GM19372 (cell line): ENCODE measurements at regions not wholly inside any gene's neighbourhood (a gene's known extent, or its start where the extent isn't known, plus 50 kb on each side); places are given as distances from the start of the nearest gene placed in this dataset.
"Not testable (repeated sequence)": the region's sequence is repeated elsewhere in the genome, so short reads cannot be mapped to it uniquely, and the experiment has no call there.

ENCODE experiments used
- ATAC-seq: cut with Tn5 transposase; IDR thresholded peaks from one replicate; pipeline ENCODE4 v1.9.1; 2021; ENCODE audit warnings: mild to moderate bottlenecking, low read depth, moderate library complexity; ENCODE audit not compliant: unreplicated experiment

DNA sequence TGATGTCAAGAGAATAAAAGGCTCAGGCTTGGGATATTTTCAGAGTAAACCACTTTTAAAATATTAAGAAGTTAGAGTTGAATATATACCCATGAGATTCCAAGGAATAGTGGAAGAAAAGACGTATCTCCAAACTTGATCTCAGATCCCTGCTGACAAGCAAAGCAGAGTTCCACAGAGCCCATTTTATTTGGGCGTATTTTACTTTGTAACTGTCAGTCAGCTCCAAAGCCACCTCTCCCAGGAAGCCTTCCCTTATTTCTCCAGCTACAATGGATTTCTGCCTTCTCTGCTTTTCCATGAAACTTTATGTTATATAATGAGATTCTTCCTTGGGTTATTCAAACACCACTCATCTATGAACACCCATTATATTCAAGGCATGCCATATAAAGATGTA is 295.7 kb downstream of the FZD1 start:
- no peak for ATAC-seq

DNA sequence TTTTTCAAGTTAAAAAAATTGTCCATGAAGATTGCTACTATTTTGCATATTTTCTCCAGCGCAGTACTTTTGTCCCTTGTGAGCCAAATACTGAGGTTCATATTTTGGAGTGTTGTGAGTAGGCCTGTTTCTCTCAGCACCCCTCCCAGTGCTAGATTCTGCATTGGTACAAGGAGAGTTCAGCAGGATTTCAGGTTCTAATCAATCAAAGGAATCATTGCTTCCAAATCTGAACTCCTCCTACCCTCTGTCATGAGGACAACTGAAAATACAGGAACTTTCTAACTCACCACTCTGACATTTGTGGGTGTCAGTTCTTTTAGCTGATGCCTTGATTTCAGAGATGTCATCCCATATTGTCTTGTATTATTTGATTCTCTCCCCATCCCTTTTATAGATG is 299.9 kb downstream of the FZD1 start:
- ATAC-seq, result no peak

- no peak for ATAC-seq
These were observed 300.3 kb downstream of the FZD1 start for GRCh38 chr7:91564541-91564940.

DNA sequence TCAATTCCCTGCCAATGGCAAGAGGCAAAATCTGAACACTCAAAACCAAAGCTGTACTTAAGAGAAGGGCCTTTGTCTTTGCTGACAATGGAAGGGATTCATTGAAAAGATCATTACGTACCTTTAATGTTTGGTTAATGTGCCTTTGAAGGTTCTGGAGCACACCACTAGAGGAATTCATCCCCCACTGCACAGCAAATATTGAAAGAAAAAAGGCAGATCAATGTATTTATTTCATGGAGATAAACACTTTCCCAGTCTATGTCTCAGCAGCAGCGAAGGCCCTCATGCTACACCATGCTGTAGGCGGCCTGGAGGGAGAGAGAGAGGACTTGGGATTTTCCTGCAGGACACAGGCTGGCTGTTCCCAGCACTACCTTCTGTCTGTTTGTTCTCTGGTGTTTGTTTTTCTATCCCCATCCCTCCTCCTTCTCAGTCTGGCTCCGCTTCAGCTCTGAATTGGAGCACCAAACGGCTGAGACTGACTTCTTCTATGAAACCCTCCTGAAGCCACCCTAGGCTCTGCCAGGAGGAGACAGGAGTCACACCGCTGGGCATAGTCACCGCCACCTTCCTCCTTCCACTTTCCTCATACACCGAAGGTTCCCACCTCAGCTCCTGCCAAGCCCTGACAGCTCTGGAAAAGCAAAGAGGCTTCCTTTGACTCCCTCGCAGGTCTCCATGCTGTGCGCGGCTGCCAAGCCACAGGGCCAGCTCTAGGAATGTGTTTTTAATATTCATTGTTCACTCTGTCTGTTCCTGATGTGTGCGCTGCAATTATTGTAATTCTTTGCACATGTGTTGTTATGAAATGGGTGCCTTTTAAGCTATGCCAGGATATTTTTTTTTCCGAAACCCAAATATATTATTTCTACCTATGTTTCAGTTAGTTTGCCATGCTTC is 301.5 kb downstream of the FZD1 start:
- no peak for ATAC-seq

DNA sequence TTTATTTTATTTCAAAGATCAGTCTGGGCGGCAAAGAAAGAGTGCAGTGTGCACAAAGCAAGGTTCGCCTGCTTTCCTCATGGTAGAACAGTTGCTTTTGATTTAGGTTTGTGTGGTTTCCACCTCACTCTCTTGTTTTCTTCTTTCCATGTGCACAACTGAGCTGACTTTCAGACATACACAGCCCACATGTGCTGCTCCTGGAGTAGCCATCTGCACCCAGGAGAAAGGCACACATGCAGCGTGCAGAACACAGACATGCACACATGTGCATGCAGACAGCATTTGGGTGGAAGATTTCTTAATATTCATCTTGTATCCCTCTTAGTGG is 302.1 kb downstream of the FZD1 start:
- no peak for ATAC-seq

- ATAC-seq, result no peak
These were observed 303.1 kb downstream of the FZD1 start for GRCh38 chr7:91567081-91568012.

- ATAC-seq, result no peak
These were observed 303.9 kb downstream of the FZD1 start for GRCh38 chr7:91568138-91568537.

- ATAC-seq, result no peak
These were observed 305.7 kb downstream of the FZD1 start for GRCh38 chr7:91569728-91570457.

- ATAC-seq, result no peak
These were observed 306.3 kb downstream of the FZD1 start for GRCh38 chr7:91570560-91570959.

GRCh38 chr7:91571601-91572000 is 307.4 kb downstream of the FZD1 start:
- no peak for ATAC-seq

GRCh38 chr7:91573405-91573804 is 307.1 kb downstream of the MTERF1 start:
- no peak for ATAC-seq

GRCh38 chr7:91576459-91576858 is 304.0 kb downstream of the MTERF1 start:
- ATAC-seq, result not testable (repeated sequence)

GRCh38 chr7:91579837-91580236 is 300.7 kb downstream of the MTERF1 start:
- ATAC-seq, result peak; percentile 95

- ATAC-seq, result no peak
These were observed 297.6 kb downstream of the MTERF1 start for GRCh38 chr7:91582799-91583477.

GRCh38 chr7:91596287-91596686 is 284.2 kb downstream of the MTERF1 start:
- ATAC-seq, result no peak

DNA sequence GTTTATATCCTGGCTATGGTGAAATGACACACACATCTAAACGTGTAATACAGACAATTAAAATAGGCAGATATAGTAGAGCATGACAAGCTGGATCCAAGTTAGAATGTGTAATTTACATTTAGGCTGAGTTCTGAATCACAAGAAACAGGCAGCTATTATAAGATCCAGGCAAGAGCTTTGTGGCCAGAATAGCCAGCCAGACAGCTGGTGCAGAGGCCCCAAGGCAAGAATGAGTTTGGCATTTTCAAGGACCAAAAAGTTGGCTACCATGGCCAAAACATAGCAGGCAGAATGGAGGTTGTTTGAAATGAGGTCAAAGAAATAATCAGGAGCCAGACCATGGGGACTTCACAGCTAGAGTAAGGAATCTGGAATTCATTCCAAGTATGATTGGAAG is 281.7 kb downstream of the MTERF1 start:
- no peak for ATAC-seq

DNA sequence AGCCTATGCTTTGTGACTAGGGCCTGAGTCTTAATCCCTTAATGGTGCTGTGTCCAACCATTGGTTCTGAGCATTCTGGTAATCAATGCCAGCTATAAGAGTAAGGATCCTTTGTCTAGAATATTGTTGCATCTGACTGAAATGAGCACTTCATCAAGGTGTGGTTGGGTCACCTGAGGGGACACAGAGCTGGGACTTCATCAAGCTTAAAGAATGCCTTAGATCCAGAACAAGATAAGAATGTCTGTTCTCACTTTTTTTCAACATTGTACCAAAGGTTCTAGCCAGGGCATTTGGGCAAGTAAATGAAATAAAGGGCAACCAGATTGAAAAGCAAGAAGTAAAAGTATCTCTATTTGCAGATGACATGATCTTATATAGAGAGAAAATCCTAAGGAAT is 280.4 kb downstream of the MTERF1 start:
- no peak for ATAC-seq

DNA sequence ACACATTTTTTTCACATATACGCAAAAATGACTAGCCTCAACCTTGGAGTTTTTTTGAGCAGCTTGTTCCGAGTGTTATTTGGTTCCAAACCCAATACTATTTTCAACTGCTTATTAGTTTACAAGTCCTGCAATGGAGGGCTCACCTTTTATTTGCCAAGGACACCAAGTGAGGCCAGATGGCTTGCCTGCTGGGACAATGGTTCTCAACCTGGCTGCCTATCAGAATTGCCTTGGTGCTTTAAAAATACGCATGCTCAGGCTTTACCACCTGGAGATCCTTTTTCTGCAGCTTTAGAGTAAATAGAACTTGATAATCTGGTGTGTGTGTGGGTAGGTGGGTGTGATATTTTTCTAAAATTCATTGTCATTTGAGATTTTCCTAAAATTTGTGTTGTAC is 276.8 kb downstream of the MTERF1 start:
- ATAC-seq, result no peak

DNA sequence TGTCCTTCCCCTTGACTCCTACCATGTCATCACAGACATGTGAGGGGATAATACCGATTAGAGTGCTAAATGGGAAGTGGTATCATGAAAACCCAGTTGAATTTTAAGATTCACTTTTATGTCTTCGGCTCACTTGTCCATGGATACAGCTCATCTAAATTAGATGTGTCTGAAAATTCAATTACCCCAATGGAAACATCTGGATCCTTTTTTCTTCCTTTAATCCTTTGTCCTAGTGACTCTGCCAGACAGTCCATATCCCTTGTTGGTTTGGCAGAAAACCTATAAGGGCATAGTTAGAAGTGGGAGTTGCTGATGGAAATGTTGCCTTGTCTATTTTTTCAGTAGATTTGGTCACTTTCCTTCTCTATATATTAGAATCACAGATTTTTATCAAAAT is 271.9 kb downstream of the MTERF1 start:
- no peak for ATAC-seq

DNA sequence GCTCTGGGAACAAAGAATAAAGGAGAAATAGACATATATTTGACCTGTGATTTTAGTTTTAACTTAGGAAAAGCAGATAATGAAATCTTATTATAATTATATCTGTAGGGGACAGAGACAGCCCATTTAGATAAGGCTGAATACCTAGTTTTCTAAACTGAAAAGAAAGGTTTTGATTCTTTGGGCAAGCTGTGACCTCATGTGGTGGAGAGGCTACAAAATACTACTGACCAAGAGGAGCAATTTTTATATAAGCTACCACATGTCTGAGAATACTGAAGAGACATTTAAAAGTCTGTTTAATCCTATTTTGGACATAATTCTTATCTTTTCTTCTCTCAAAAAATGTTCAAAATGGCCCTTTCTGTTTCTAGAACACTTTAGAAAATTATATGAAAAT is 271.0 kb downstream of the MTERF1 start:
- no peak for ATAC-seq
